ENCODE measurements at regions not wholly inside any gene's neighbourhood (a gene's known extent, or its start where the extent isn't known, plus 50 kb on each side); places are given as distances from the start of the nearest gene placed in this dataset.

DNA sequence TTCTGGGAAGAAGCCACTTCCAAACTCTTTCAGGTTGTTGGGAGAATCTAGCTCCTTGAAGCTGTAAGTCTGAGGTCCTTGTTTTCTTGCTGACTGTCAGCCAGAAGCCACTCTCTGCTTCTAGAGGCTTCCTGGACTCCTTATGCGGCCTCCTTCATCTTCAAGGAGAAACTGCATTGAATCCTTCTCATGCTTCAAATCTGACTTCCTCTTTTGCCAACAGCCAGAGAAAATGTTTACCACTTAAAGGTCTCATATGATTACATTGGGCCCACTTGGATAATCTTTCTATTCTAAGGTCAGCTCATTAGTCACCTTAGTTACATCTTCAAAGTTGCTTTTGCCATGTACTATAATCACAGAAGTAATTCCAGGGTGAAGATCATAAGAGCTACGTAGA is 327.0 kb downstream of the HNRNPD start:
- no peaks in the 10 kb centered on the region for H3K4me1 ChIP-seq (ENCODE audit: control insufficient read depth in 1 of 2, insufficient read depth in 2 of 2, low read length in 2 of 2)
- H3K27me3 ChIP-seq (ENCODE audit: control insufficient read depth in 1 of 2, insufficient read depth in 2 of 2, low read length in 1 of 2) = peaks cover 0 to 1% of the 10 kb centered on the region in 2 donors
- no peak overlapping the region for H3K4me3 ChIP-seq (ENCODE audit: low read length in 2 of 2)
- no peak for ATAC-seq (ENCODE audit: low FRiP score)
- DNase-seq = no peak
- intact Hi-C loops (cut with DNase I) = no loop called here
- H3K36me3 ChIP-seq (ENCODE audit: control insufficient read depth in 1 of 2, insufficient read depth in 2 of 2, low read length in 1 of 2) = no peaks in the 10 kb centered on the region
- 95 to 96% methylated on average over 2 of the region's 2 CpGs for WGBS, 2 donors
- H3K27ac ChIP-seq (ENCODE audit: low read depth in 1 of 2, low read length in 2 of 2) = no peak overlapping the region
- H3K9me3 ChIP-seq (ENCODE audit: control insufficient read depth, low read length) = no peaks in the 10 kb centered on the region

DNA sequence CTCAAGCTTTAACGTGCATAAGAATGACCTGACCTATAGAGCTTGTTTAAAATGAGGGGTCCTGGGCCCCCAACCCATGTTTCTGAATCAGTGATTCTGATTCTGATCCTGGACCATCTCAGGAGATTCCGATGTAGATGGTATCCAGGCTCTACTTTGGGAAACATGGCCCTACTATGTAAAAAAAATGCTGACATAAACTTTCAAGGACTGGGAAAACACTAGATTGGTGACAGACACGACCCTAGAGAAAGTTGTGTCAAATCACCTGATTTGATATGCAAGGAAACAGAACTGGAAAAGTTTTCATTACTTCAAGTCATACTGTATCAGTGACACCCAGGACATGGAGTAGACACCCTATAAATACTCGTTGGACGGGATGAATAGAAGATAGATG is 328.5 kb downstream of the HNRNPD start:
- H3K27me3 ChIP-seq (ENCODE audit: control insufficient read depth in 1 of 2, insufficient read depth in 2 of 2, low read length in 1 of 2) = peaks cover 0 to 1% of the 10 kb centered on the region in 2 donors
- H3K4me3 ChIP-seq (ENCODE audit: low read length in 2 of 2) = no peak overlapping the region
- WGBS, 2 donors = 55 to 61% methylated on average over 5 of the region's 5 CpGs
- no peak for DNase-seq
- no peaks in the 10 kb centered on the region for H3K4me1 ChIP-seq (ENCODE audit: control insufficient read depth in 1 of 2, insufficient read depth in 2 of 2, low read length in 2 of 2)
- H3K9me3 ChIP-seq (ENCODE audit: control insufficient read depth, low read length) = no peaks in the 10 kb centered on the region
- no peak overlapping the region for H3K27ac ChIP-seq (ENCODE audit: low read depth in 1 of 2, low read length in 2 of 2)
- intact Hi-C loops (cut with DNase I) = no loop called here
- no peaks in the 10 kb centered on the region for H3K36me3 ChIP-seq (ENCODE audit: control insufficient read depth in 1 of 2, insufficient read depth in 2 of 2, low read length in 1 of 2)
- ATAC-seq (ENCODE audit: low FRiP score) = no peak

GRCh38 chr4:82044141-82044993 is 329.4 kb downstream of the HNRNPD start:
- H3K9me3 ChIP-seq (ENCODE audit: control insufficient read depth, low read length) = no peaks in the 10 kb centered on the region
- peak overlapping the region; percentile 40 to 57 for H3K4me3 ChIP-seq (ENCODE audit: low read length in 2 of 2)
- H3K36me3 ChIP-seq (ENCODE audit: control insufficient read depth in 1 of 2, insufficient read depth in 2 of 2, low read length in 1 of 2) = no peaks in the 10 kb centered on the region
- intact Hi-C loops (cut with DNase I) = no loop called here
- H3K4me1 ChIP-seq (ENCODE audit: control insufficient read depth in 1 of 2, insufficient read depth in 2 of 2, low read length in 2 of 2) = no peaks in the 10 kb centered on the region
- peak; percentile 76 for ATAC-seq (ENCODE audit: low FRiP score)
- H3K27me3 ChIP-seq (ENCODE audit: control insufficient read depth in 1 of 2, insufficient read depth in 2 of 2, low read length in 1 of 2) = peaks cover 0 to 1% of the 10 kb centered on the region in 2 donors
- H3K27ac ChIP-seq (ENCODE audit: low read depth in 1 of 2, low read length in 2 of 2) = no peak overlapping the region
- 0% methylated on average over 58 to 75 of the region's 75 CpGs for WGBS, 2 donors
- peak; percentile 71 to 90 for DNase-seq

GRCh38 chr4:82043809-82044137 is 330.0 kb downstream of the HNRNPD start:
- 1 to 2% methylated on average over 17 to 18 of the region's 18 CpGs for WGBS, 2 donors
- Histone ChIP-seq H3K27ac (ENCODE audit: low read depth in 1 of 2, low read length in 2 of 2) (no peak overlapping the region), H3K4me3 (ENCODE audit: low read length in 2 of 2) (peak overlapping the region; percentile 40 to 57), H3K27me3 (ENCODE audit: control insufficient read depth in 1 of 2, insufficient read depth in 2 of 2, low read length in 1 of 2) (peaks cover 0 to 1% of the 10 kb centered on the region in 2 donors), H3K9me3 (ENCODE audit: control insufficient read depth, low read length) (no peaks in the 10 kb centered on the region), H3K4me1 (ENCODE audit: control insufficient read depth in 1 of 2, insufficient read depth in 2 of 2, low read length in 2 of 2) (no peaks in the 10 kb centered on the region), H3K36me3 (ENCODE audit: control insufficient read depth in 1 of 2, insufficient read depth in 2 of 2, low read length in 1 of 2) (no peaks in the 10 kb centered on the region)
- DNase-seq (peak in 1 of 2 donors; percentile 74), ATAC-seq (ENCODE audit: low FRiP score) (no peak)
- intact Hi-C loops (cut with DNase I) = no loop called here

GRCh38 chr4:82043081-82043808 is 330.5 kb downstream of the HNRNPD start:
- ATAC-seq (ENCODE audit: low FRiP score) = peak; percentile 4
- DNase-seq = no peak
- no peak overlapping the region for H3K4me3 ChIP-seq (ENCODE audit: low read length in 2 of 2)

DNA sequence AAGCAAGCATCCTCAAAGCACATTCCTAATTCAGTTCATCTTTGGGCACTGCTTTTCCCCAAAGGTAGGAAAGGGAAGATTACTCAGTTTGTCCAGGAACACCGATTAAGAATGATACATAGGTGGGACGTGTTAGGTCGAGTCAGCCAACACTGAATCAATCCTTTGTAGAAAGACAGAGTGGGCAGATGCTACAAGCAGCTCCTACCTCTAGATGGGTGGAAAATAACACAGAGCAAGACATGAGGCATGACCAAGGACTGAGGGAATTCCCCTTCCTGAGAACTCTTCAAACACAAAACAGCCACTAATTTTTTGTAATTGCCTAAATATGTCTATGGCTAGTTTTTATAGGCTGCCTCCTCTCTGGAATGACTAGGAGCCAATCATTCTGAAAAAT is 331.7 kb downstream of the HNRNPD start:
- WGBS, 2 donors = 75 to 79% methylated on average over 3 of the region's 3 CpGs
- ATAC-seq (ENCODE audit: low FRiP score) (no peak), DNase-seq (no peak)
- H3K36me3 ChIP-seq (ENCODE audit: control insufficient read depth in 1 of 2, insufficient read depth in 2 of 2, low read length in 1 of 2) = no peaks in the 10 kb centered on the region
- H3K4me1 ChIP-seq (ENCODE audit: control insufficient read depth in 1 of 2, insufficient read depth in 2 of 2, low read length in 2 of 2) = no peaks in the 10 kb centered on the region
- H3K27ac ChIP-seq (ENCODE audit: low read depth in 1 of 2, low read length in 2 of 2) = no peak overlapping the region
- no peaks in the 10 kb centered on the region for H3K9me3 ChIP-seq (ENCODE audit: control insufficient read depth, low read length)
- peaks cover 0 to 3% of the 10 kb centered on the region in 2 donors for H3K27me3 ChIP-seq (ENCODE audit: control insufficient read depth in 1 of 2, insufficient read depth in 2 of 2, low read length in 1 of 2)
- H3K4me3 ChIP-seq (ENCODE audit: low read length in 2 of 2) = no peak overlapping the region
- intact Hi-C loops (cut with DNase I) = no loop called here

More at GRCh38 chr4:82043081-82043808, 330.5 kb downstream of the HNRNPD start:
- no peaks in the 10 kb centered on the region for H3K36me3 ChIP-seq (ENCODE audit: control insufficient read depth in 1 of 2, insufficient read depth in 2 of 2, low read length in 1 of 2)
- H3K4me1 ChIP-seq (ENCODE audit: control insufficient read depth in 1 of 2, insufficient read depth in 2 of 2, low read length in 2 of 2) = no peaks in the 10 kb centered on the region
- no peaks in the 10 kb centered on the region for H3K9me3 ChIP-seq (ENCODE audit: control insufficient read depth, low read length)
- H3K27me3 ChIP-seq (ENCODE audit: control insufficient read depth in 1 of 2, insufficient read depth in 2 of 2, low read length in 1 of 2) = peaks cover 0 to 1% of the 10 kb centered on the region in 2 donors
- intact Hi-C loops (cut with DNase I) = no loop called here
- WGBS, 2 donors = 23 to 31% methylated on average over 12 of the region's 12 CpGs
- no peak overlapping the region for H3K27ac ChIP-seq (ENCODE audit: low read depth in 1 of 2, low read length in 2 of 2)

GRCh38 chr4:82038936-82039335 is 334.9 kb downstream of the HNRNPD start:
- no peak for ATAC-seq (ENCODE audit: low FRiP score)
- Histone ChIP-seq H3K27ac (ENCODE audit: low read depth in 1 of 2, low read length in 2 of 2) (no peak overlapping the region), H3K4me1 (ENCODE audit: control insufficient read depth in 1 of 2, insufficient read depth in 2 of 2, low read length in 2 of 2) (no peaks in the 10 kb centered on the region), H3K9me3 (ENCODE audit: control insufficient read depth, low read length) (peaks cover 1% of the 10 kb centered on the region), H3K4me3 (ENCODE audit: low read length in 2 of 2) (no peak overlapping the region), H3K36me3 (ENCODE audit: control insufficient read depth in 1 of 2, insufficient read depth in 2 of 2, low read length in 1 of 2) (no peaks in the 10 kb centered on the region), H3K27me3 (ENCODE audit: control insufficient read depth in 1 of 2, insufficient read depth in 2 of 2, low read length in 1 of 2) (peaks cover 0 to 1% of the 10 kb centered on the region in 2 donors)
- 53 to 56% methylated on average over 2 of the region's 2 CpGs for WGBS, 2 donors
- DNase-seq = no peak
- intact Hi-C loops (cut with DNase I) = no loop called here

DNA sequence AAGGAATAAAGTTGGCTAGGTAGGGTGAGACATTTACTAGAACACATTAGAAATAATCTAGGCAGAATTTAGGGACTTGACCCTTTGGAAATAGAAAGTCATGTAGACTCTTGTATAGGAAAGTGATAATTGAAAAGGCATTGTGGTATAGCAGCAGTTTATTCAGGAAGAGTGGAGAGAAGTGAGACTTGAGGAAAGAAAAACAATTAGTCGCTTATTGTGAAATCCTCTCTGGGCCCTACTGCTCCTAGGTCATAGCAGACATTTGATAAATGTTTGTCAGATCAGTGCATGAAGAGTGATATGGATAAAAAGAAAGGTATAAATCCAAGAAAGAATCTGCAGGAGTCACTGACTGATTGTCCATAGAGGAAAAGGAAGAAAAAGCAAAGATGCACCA is 337.6 kb downstream of the HNRNPD start:
- whole genome bisulfite sequencing, 2 donors = 34 to 53% methylated on average over 1 of the region's 1 CpG
- Histone ChIP-seq H3K27ac (ENCODE audit: low read depth in 1 of 2, low read length in 2 of 2) (no peak overlapping the region), H3K4me1 (ENCODE audit: control insufficient read depth in 1 of 2, insufficient read depth in 2 of 2, low read length in 2 of 2) (no peaks in the 10 kb centered on the region), H3K9me3 (ENCODE audit: control insufficient read depth, low read length) (peaks cover 1% of the 10 kb centered on the region), H3K4me3 (ENCODE audit: low read length in 2 of 2) (no peak overlapping the region), H3K36me3 (ENCODE audit: control insufficient read depth in 1 of 2, insufficient read depth in 2 of 2, low read length in 1 of 2) (no peaks in the 10 kb centered on the region), H3K27me3 (ENCODE audit: control insufficient read depth in 1 of 2, insufficient read depth in 2 of 2, low read length in 1 of 2) (peaks cover 0 to 1% of the 10 kb centered on the region in 2 donors)
- intact Hi-C loops (cut with DNase I) = no loop called here
- DNase-seq = no peak
- ATAC-seq (ENCODE audit: low FRiP score) = no peak

DNA sequence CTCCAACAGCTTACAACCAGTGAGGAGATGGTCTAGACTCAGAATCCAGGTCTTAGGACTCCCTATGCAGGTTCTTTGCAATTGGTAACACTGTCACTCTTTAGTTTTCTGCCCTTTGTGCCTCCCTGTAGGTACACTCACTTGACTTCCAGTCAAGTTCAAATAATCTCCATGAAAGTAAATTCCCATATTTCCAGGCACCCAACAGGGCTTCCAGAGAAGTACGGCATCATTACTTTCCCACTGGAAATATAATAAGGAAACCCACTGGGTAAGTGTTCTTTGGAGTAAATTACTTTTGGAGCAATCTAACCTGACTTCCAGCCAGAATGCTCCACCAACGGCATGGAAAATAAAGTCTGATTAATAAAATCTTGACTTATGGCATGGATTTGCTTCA is 338.9 kb downstream of the HNRNPD start:
- intact Hi-C loops (cut with DNase I) = no loop called here
- Histone ChIP-seq H3K27ac (ENCODE audit: low read depth in 1 of 2, low read length in 2 of 2) (no peak overlapping the region), H3K4me1 (ENCODE audit: control insufficient read depth in 1 of 2, insufficient read depth in 2 of 2, low read length in 2 of 2) (no peaks in the 10 kb centered on the region), H3K36me3 (ENCODE audit: control insufficient read depth in 1 of 2, insufficient read depth in 2 of 2, low read length in 1 of 2) (no peaks in the 10 kb centered on the region), H3K9me3 (ENCODE audit: control insufficient read depth, low read length) (peaks cover 1% of the 10 kb centered on the region), H3K27me3 (ENCODE audit: control insufficient read depth in 1 of 2, insufficient read depth in 2 of 2, low read length in 1 of 2) (peaks cover 0 to 1% of the 10 kb centered on the region in 2 donors), H3K4me3 (ENCODE audit: low read length in 2 of 2) (no peak overlapping the region)
- WGBS, 2 donors = 63 to 67% methylated on average over 2 of the region's 2 CpGs
- ATAC-seq (ENCODE audit: low FRiP score) (no peak), DNase-seq (no peak)

All from aorta (tissue), 5 donors.